ENCODE measurements at regions not wholly inside any gene's neighbourhood (a gene's known extent, or its start where the extent isn't known, plus 50 kb on each side); places are given as distances from the start of the nearest gene placed in this dataset.

DNA sequence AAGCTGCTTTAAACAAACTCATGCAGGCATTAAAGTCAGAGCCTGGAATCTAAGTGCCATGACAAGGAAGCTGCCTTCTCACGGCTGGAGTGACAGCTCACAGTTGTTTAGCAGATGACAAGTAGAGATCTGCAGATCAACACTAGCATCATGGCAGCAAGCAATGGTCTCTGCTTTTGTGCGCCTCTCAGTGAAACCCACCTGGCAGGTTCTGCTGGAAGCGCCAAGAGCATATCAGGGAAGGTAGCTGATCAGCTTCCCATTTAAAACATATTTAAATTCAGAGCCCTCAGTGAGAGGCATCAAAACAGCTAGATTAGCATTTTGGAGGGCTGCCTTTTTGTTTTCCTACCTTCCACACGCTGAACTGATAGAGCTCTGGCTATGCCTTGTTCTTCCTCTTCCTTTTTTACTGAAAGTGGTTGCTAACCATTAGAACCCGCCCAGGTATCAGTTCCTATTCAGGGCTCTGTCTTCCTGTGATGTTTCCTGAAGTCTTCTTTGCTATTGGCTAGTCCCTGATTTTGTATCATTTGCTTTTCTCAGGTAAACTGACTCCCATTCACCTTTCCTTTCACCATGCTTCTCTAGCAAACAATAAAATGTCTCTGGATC, 70.8 kb downstream of the TMEM200C start:
- TF ChIP-seq BHLHE40 (IDR thresholded peaks at IDR 0.05; ENCODE audit: borderline replicate concordance) (no peak), ELF4 (IDR thresholded peaks at IDR 0.05) (no peak), SP1 (IDR thresholded peaks at IDR 0.05) (no peak), FOXM1 (IDR thresholded peaks at IDR 0.05; ENCODE audit: borderline replicate concordance) (no peak), FOXK2 (IDR thresholded peaks at IDR 0.05) (no peak), CTBP1 (IDR thresholded peaks at IDR 0.05; ENCODE audit: borderline replicate concordance) (no peak)

Data from HEK293T (cell line).